HepG2 (cell line): ENCODE measurements at regions not wholly inside any gene's neighbourhood (a gene's known extent, or its start where the extent isn't known, plus 50 kb on each side); places are given as distances from the start of the nearest gene placed in this dataset.

ENCODE experiments used
- ARHGAP35 ChIP-seq: sonication (generic); formaldehyde crosslinking; IDR thresholded peaks from 2 replicates; pipeline ENCODE4 v1.9.0; 2022; ENCODE audit warnings: mild to moderate bottlenecking, inconsistent platforms, moderate library complexity, missing genetic modification reagents, borderline replicate concordance
- ATF4 ChIP-seq, 2 experiments: fragments of 450-650 bp in 1 of 2; sonication (generic) in 1 of 2; formaldehyde crosslinking; IDR thresholded peaks; 2 replicates each; pipeline versions ENCODE4 v1.5.0 to v1.8.0; 2020 to 2022; ENCODE audit warnings: mild to moderate bottlenecking in 1 of 2, missing genetic modification reagents in 1 of 2
- CTCF ChIP-seq: sonication (generic); formaldehyde crosslinking; IDR thresholded peaks from 2 replicates; pipeline ENCODE4 v1.5.0; 2020; ENCODE audit warnings: mild to moderate bottlenecking, missing genetic modification reagents, moderate library complexity
- KDM5A ChIP-seq: fragments of 200-600 bp; sonication (generic); IDR thresholded peaks from 2 replicates; pipeline ENCODE4 v1.7.0; 2018; ENCODE audit warnings: antibody characterized with exemption, mild to moderate bottlenecking, low read length, borderline replicate concordance
- TF ChIP-seq, protein P1 (sequence below): sonication (generic); formaldehyde crosslinking; IDR thresholded peaks from 2 replicates; pipeline ENCODE4 v1.8.0; 2022; ENCODE audit warnings: mild to moderate bottlenecking, missing genetic modification reagents, moderate library complexity

- TF ChIP-seq, protein P1, sequence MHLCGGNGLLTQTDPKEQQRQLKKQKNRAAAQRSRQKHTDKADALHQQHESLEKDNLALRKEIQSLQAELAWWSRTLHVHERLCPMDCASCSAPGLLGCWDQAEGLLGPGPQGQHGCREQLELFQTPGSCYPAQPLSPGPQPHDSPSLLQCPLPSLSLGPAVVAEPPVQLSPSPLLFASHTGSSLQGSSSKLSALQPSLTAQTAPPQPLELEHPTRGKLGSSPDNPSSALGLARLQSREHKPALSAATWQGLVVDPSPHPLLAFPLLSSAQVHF (CRISPR knock-in tag), result no peak
- TF ChIP-seq CTCF (CRISPR knock-in tag), result no peak
- no peak for TF ChIP-seq ARHGAP35 (CRISPR knock-in tag)
- TF ChIP-seq ATF4 (CRISPR knock-in tag; IDR thresholded peaks at IDR 0.05), result no peak
- no peak for TF ChIP-seq KDM5A
These were observed 467.4 kb downstream of the BCOR start for GRCh38 chrX:39630344-39630743.
